HG03469 (cell line): ENCODE measurements at regions not wholly inside any gene's neighbourhood (a gene's known extent, or its start where the extent isn't known, plus 50 kb on each side); places are given as distances from the start of the nearest gene placed in this dataset.
"Not testable (repeated sequence)": the region's sequence is repeated elsewhere in the genome, so short reads cannot be mapped to it uniquely, and the experiment has no call there.

Source experiments
- ATAC-seq: cut with Tn5 transposase; IDR thresholded peaks from one replicate; pipeline ENCODE4 v1.9.1; 2021; ENCODE audit warnings: mild to moderate bottlenecking, moderate library complexity, moderate number of reproducible peaks; ENCODE audit not compliant: unreplicated experiment

GRCh38 chr16:85446951-85447692, 166.0 kb upstream of the GSE1 start:
- ATAC-seq, result no peak

GRCh38 chr16:85447693-85448313, 165.3 kb upstream of the GSE1 start:
- ATAC-seq, result no peak

- no peak for ATAC-seq
These were observed 164.4 kb upstream of the GSE1 start for GRCh38 chr16:85448557-85449190.

- ATAC-seq, result no peak
These were observed 163.8 kb upstream of the GSE1 start for GRCh38 chr16:85449191-85449884.

- no peak for ATAC-seq
These were observed 163.3 kb upstream of the GSE1 start for GRCh38 chr16:85449885-85450245.

- not testable (repeated sequence) for ATAC-seq
These were observed 162.0 kb upstream of the GSE1 start for GRCh38 chr16:85451142-85451541.

GRCh38 chr16:85451641-85452363, 161.3 kb upstream of the GSE1 start:
- no peak for ATAC-seq

- no peak for ATAC-seq
These were observed 160.5 kb upstream of the GSE1 start for GRCh38 chr16:85452364-85453193.

- ATAC-seq, result no peak
These were observed 159.9 kb upstream of the GSE1 start for GRCh38 chr16:85453194-85453678.

GRCh38 chr16:85453703-85454102, 159.4 kb upstream of the GSE1 start:
- no peak for ATAC-seq

GRCh38 chr16:85454171-85454872, 158.8 kb upstream of the GSE1 start:
- ATAC-seq, result no peak

- ATAC-seq, result no peak
These were observed 157.6 kb upstream of the GSE1 start for GRCh38 chr16:85455534-85455933.

- no peak for ATAC-seq
These were observed 155.8 kb upstream of the GSE1 start for GRCh38 chr16:85457366-85457765.

- ATAC-seq, result no peak
These were observed 154.2 kb upstream of the GSE1 start for GRCh38 chr16:85458968-85459367.

GRCh38 chr16:85459529-85460251, 153.4 kb upstream of the GSE1 start:
- ATAC-seq, result no peak

- ATAC-seq, result no peak
These were observed 152.7 kb upstream of the GSE1 start for GRCh38 chr16:85460252-85461021.

GRCh38 chr16:85461022-85461813, 151.9 kb upstream of the GSE1 start:
- ATAC-seq, result no peak
